ENCODE measurements at regions not wholly inside any gene's neighbourhood (a gene's known extent, or its start where the extent isn't known, plus 50 kb on each side); places are given as distances from the start of the nearest gene placed in this dataset.

GRCh38 chr12:59077575-59078426 is 157.5 kb upstream of the LRIG3 start:
- TF ChIP-seq CTCF (IDR thresholded peaks at IDR 0.05): no peak
- no peak for TF ChIP-seq POLR2AphosphoS5 (IDR thresholded peaks at IDR 0.05; ENCODE audit: low read depth, low read length)
- TF ChIP-seq SIN3A (IDR thresholded peaks at IDR 0.05; ENCODE audit: borderline replicate concordance, insufficient read depth, low read depth, low read length): no peak
- TF ChIP-seq TCF7L2 (IDR thresholded peaks at IDR 0.05; ENCODE audit: low read depth, low read length): no peak
